22Rv1 (cell line): ENCODE measurements at regions not wholly inside any gene's neighbourhood (a gene's known extent, or its start where the extent isn't known, plus 50 kb on each side); places are given as distances from the start of the nearest gene placed in this dataset.

Source experiments
- CTCF ChIP-seq: fragments of 450-650 bp; IDR thresholded peaks from 2 replicates; pipeline ENCODE4 v1.5.1; 2017; ENCODE audit warnings: mild to moderate bottlenecking
- ZFX ChIP-seq: fragments of 450-650 bp; IDR thresholded peaks from 2 replicates; pipeline ENCODE4 v1.6.1; 2017; ENCODE audit warnings: antibody characterized with exemption, borderline replicate concordance

- no peak for TF ChIP-seq CTCF
- no peak for TF ChIP-seq ZFX
Measured at GRCh38 chr13:107734891-107735625, 480.3 kb downstream of the LIG4 start.
